Liver (tissue), 3 donors: ENCODE measurements at regions not wholly inside any gene's neighbourhood (a gene's known extent, or its start where the extent isn't known, plus 50 kb on each side); places are given as distances from the start of the nearest gene placed in this dataset.

Experiments used
- CTCF ChIP-seq: fragments of 150-350 bp; IDR thresholded peaks from 2 replicates; pipeline ENCODE4 v1.5.1; 2017; ENCODE audit warnings: improper control_type of control experiment, low read depth, low read length; ENCODE audit not compliant: missing input control
- GABPA ChIP-seq, 2 donors: IDR thresholded peaks in 1 of 2; conservative IDR thresholded peaks in 1 of 2; 2 replicates each; pipeline ENCODE4 v1.6.1; 2016; ENCODE audit warnings: antibody characterized with exemption in 2 of 2, mild to moderate bottlenecking in 1 of 2, moderate library complexity in 1 of 2
- MAX ChIP-seq: IDR thresholded peaks from 2 replicates; pipeline ENCODE4 v1.6.1; 2016; ENCODE audit warnings: antibody characterized with exemption
- NR2F2 ChIP-seq: IDR thresholded peaks from 2 replicates; pipeline ENCODE4 v1.6.1; 2016; ENCODE audit warnings: antibody characterized with exemption
- RAD21 ChIP-seq, 2 donors: IDR thresholded peaks; 2 replicates each; pipeline ENCODE4 v1.6.1; 2016; ENCODE audit warnings: antibody characterized with exemption in 2 of 2, mild to moderate bottlenecking in 2 of 2
- REST ChIP-seq: IDR thresholded peaks from 2 replicates; pipeline ENCODE4 v1.6.1; 2016; ENCODE audit warnings: antibody characterized with exemption, mild to moderate bottlenecking
- RXRA ChIP-seq, 2 donors: IDR thresholded peaks; 2 replicates each; pipeline ENCODE4 v1.6.1; 2017 to 2018; ENCODE audit warnings: antibody characterized with exemption in 2 of 2, mild to moderate bottlenecking in 1 of 2
- YY1 ChIP-seq: IDR thresholded peaks from 2 replicates; pipeline ENCODE4 v1.6.1; 2016; ENCODE audit warnings: antibody characterized with exemption, mild to moderate bottlenecking
- ZBTB33 ChIP-seq: IDR thresholded peaks from 2 replicates; pipeline ENCODE4 v1.6.1; 2016; ENCODE audit warnings: antibody characterized with exemption
- donor health status: healthy.
- donor health status: healthy.

GRCh38 chr15:36363335-36363734 lies 216.1 kb upstream of the CDIN1 start:
- TF ChIP-seq NR2F2 (no peak), RXRA (IDR thresholded peaks at IDR 0.05) (no peak), REST (no peak), ZBTB33 (no peak), CTCF (no peak), MAX (no peak), GABPA (IDR thresholded peaks at IDR 0.05 in 1 of 2, conservative IDR thresholded peaks at IDR 0.05 in 1 of 2) (no peak), RAD21 (IDR thresholded peaks at IDR 0.05) (no peak), YY1 (no peak)
